ENCODE measurements at regions not wholly inside any gene's neighbourhood (a gene's known extent, or its start where the extent isn't known, plus 50 kb on each side); places are given as distances from the start of the nearest gene placed in this dataset.

DNA sequence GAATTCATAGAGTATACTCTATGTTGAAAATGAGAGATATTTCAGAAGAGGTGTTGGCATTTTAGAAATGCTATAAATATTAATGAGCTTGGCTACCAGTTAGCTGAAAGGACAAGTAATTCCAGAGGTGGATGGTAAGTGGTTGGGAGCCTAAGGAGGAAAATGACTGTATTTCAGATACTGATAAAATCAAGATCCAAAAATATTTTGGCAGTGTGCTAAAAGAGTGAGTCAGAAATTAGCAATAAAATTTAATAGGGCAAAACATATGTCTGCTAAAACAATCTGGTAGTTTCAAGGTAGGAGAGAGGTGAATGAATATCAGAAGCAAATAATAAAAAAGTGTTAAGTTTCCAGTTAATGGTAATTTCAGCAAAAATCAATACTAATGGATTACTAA is 1287.9 kb downstream of the CDH8 start:
- H3K27ac Mint-ChIP-seq, result no peak overlapping the region

DNA sequence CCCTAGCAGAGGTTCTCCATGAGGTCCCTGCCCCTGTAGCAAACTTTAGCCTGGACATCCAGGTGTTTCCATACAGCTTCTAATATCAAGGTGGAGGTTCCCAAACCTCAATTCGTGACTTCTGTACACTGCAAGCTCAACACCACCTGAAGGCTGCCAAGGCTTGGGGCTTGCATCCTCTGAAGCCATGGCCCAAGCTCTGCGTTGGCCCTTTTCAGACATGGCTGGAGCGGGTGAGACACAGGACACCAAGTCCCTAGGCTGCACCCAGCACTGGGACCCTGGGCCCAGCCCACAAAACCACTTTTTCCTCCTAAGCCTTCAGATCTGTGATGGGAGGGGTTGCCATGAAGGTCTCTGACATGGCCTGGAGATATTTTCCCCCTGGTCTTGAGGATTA is 1292.0 kb downstream of the CDH8 start:
- Mint-ChIP-seq H3K4me3 (no peak overlapping the region), H3K36me3 (ENCODE audit: low read depth) (no peaks in the 10 kb centered on the region), H3K9me3 (peaks cover 33% of the 10 kb centered on the region)

More for the DNA sequence above, 1287.9 kb downstream of the CDH8 start:
- Mint-ChIP-seq H3K36me3 (ENCODE audit: low read depth) (no peaks in the 10 kb centered on the region), H3K27me3 (no peaks in the 10 kb centered on the region), H3K4me1 (ENCODE audit: low read depth) (no peaks in the 10 kb centered on the region), H3K4me3 (no peak overlapping the region), H3K9me3 (peaks cover 29% of the 10 kb centered on the region)

DNA sequence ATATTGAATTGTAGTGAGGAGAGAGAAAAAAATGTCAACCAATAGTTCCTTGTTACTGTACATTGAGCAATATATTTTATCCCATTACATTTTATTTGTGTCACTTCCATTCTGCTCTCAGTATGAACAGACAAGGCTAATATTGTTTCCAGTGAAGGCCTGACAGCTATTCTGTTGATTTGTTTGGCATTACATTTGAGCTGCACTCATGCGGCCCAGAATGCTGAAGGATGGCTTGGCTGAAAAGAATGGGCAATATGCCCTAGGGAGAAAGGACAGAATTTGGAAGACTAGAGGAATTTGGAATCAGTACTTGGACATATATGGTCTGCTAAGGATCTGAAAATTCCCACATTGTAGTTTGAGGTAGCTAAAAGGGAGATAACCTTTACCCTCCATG is 1294.4 kb downstream of the CDH8 start:
- H3K36me3 Mint-ChIP-seq (ENCODE audit: low read depth), result no peaks in the 10 kb centered on the region
- peaks cover 24% of the 10 kb centered on the region for H3K9me3 Mint-ChIP-seq
- no peak overlapping the region for H3K27ac Mint-ChIP-seq

More for the DNA sequence above, 1292.0 kb downstream of the CDH8 start:
- no peaks in the 10 kb centered on the region for H3K27me3 Mint-ChIP-seq
- no peaks in the 10 kb centered on the region for H3K4me1 Mint-ChIP-seq (ENCODE audit: low read depth)
- no peak overlapping the region for H3K27ac Mint-ChIP-seq

DNA sequence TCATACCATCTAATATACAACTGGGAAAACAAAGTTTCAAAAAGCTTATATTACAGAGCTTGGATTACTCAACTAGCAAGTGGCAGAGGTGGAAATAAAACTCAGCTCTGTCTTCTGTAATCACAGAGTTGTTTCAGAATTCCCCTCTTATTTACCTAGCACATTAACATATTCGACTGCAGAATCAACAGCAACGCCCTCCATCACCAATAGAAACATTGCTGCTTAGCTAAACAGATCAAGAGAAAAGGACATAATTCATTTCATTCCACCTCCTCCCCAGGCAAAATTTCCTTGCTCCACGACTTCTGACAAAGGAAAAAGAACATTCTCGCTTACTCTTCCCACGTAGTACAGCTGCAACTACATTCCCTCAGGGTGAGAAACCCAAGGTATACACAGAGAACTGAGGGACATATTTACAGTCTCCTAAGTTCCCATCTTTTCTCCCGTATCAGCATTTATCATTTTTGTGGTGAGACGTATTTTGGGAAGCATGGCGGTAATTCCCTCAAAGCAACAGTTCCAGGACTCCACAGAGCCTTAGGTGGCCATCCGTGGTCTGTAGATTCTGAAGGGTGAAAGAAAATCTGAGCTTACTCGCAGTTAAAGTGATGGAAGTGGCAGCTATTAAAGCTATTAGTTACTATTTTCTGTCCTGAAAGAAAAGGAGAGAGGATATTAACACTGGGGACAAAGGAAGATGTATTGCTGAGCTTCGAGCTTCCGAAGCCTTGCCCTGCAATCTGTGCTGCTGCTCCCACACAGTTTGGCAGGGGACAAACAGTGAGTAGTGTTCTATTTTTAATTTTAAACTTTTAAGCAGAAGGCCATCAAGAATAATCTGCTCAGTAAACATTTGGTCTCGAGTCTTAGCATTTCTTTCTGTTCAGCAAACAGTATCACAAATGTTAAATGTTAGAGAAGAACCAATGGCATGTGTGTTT is 1296.2 kb downstream of the CDH8 start:
- H3K9me3 Mint-ChIP-seq, result peaks cover 24% of the 10 kb centered on the region
- no peak overlapping the region for H3K27ac Mint-ChIP-seq
- H3K4me1 Mint-ChIP-seq (ENCODE audit: low read depth), result no peaks in the 10 kb centered on the region
- H3K27me3 Mint-ChIP-seq, result no peaks in the 10 kb centered on the region
- H3K4me3 Mint-ChIP-seq, result no peak overlapping the region
- H3K36me3 Mint-ChIP-seq (ENCODE audit: low read depth), result no peaks in the 10 kb centered on the region

More for the DNA sequence above, 1294.4 kb downstream of the CDH8 start:
- no peaks in the 10 kb centered on the region for H3K4me1 Mint-ChIP-seq (ENCODE audit: low read depth)
- no peaks in the 10 kb centered on the region for H3K27me3 Mint-ChIP-seq
- no peak overlapping the region for H3K4me3 Mint-ChIP-seq

DNA sequence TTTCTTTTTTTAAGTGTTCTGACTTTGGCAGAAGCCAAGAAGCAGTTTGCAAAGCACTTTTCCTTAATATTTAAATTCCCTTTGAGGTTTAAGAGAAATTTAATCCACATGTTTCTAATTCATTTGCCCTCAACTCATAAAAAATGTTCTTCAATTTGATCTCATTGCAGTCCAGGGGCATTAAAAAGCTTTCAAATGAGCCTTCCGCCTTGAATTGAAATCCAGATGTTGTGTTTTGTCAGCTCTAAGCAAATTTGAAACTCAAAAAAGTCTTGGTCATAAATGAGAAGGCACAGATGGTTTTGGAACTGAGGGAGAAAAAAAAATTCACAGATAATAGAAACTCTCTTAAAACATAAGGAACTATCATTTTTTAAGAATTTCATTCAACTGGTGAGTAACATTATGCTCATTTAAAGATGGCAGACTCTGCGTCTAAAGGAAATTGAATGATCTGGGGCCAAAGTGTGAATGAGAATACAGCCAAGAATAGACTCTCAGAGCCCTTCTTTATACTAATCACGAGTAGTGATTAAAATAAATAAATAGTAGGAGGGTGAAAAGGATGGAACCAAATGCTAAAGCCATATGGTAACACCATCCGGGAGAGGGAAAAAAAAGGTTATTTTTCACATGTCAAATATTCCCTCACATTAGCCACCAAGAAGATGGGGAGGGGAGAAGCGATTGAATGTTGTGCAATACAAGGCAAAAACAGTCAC is 1304.7 kb downstream of the CDH8 start:
- H3K4me1 Mint-ChIP-seq (ENCODE audit: low read depth), result no peaks in the 10 kb centered on the region

DNA sequence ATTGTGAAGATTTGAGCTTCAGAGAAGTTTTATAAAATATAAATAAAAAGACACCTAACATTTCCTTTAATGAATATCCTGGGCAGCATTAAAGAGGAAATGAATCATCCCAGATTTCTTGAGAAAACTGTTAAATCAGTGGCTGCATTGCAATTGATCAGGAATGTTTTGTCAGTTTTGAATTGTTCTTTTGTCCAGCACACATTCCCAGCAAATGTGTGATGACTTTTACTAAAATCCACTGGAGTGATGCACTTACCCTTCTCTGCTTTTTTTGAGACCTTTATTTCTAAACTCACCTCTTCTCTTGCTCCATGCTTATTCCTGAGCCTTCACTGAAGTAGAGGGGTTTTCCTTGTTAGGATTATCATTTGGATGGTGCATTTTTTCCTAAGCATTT is 1307.2 kb downstream of the CDH8 start:
- H3K9me3 Mint-ChIP-seq, result peaks cover 12% of the 10 kb centered on the region
- H3K4me3 Mint-ChIP-seq, result no peak overlapping the region
- no peaks in the 10 kb centered on the region for H3K36me3 Mint-ChIP-seq (ENCODE audit: low read depth)
- H3K27me3 Mint-ChIP-seq, result no peaks in the 10 kb centered on the region
- no peaks in the 10 kb centered on the region for H3K4me1 Mint-ChIP-seq (ENCODE audit: low read depth)
- no peak overlapping the region for H3K27ac Mint-ChIP-seq

More for the DNA sequence above, 1304.7 kb downstream of the CDH8 start:
- peaks cover 15% of the 10 kb centered on the region for H3K9me3 Mint-ChIP-seq
- no peak overlapping the region for H3K4me3 Mint-ChIP-seq
- H3K27ac Mint-ChIP-seq, result no peak overlapping the region
- H3K27me3 Mint-ChIP-seq, result no peaks in the 10 kb centered on the region
- H3K36me3 Mint-ChIP-seq (ENCODE audit: low read depth), result no peaks in the 10 kb centered on the region

DNA sequence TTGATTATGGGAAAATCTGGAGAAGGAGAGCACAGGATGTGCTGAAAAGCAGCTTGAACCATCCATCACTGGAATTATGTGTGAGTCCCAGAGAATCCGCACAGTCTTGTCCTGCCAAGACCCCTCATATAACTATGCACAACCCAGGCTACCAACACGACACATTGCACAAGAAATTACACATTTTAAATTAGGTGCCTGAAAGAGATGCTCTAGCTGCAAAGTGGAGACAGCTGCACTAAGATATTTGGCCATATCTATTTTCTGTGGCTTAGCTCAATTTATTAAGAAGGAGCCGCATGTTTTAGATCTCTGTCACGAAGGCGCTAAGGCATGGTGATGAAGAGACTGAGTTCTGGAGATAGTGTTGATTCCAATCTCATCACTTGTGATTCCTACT is 1308.4 kb downstream of the CDH8 start:
- Mint-ChIP-seq H3K4me3 (no peak overlapping the region), H3K4me1 (ENCODE audit: low read depth) (no peaks in the 10 kb centered on the region), H3K36me3 (ENCODE audit: low read depth) (no peaks in the 10 kb centered on the region), H3K27ac (no peak overlapping the region), H3K9me3 (peaks cover 16% of the 10 kb centered on the region), H3K27me3 (no peaks in the 10 kb centered on the region)

DNA sequence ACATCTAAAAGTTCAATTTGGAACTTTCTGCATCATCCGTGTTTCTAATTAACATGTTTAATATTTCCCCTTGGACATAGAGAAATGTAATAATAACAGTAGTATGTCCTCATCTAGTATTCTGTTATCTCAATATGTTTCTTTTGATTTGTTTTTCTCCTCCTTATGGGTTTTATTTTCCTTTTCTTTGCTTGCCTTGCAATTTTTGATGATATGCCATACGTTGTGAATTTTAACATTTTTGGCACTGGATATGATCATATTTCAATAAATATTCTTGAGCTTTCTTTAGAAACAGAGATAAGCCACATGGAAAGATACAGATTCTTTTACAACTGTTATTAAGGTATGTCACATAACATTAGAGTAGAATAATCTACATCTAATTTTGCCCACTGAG is 1316.2 kb downstream of the CDH8 start:
- Mint-ChIP-seq H3K4me1 (ENCODE audit: low read depth) (no peaks in the 10 kb centered on the region), H3K27ac (no peak overlapping the region), H3K27me3 (no peaks in the 10 kb centered on the region), H3K36me3 (ENCODE audit: low read depth) (no peaks in the 10 kb centered on the region), H3K9me3 (peaks cover 27% of the 10 kb centered on the region), H3K4me3 (no peak overlapping the region)

DNA sequence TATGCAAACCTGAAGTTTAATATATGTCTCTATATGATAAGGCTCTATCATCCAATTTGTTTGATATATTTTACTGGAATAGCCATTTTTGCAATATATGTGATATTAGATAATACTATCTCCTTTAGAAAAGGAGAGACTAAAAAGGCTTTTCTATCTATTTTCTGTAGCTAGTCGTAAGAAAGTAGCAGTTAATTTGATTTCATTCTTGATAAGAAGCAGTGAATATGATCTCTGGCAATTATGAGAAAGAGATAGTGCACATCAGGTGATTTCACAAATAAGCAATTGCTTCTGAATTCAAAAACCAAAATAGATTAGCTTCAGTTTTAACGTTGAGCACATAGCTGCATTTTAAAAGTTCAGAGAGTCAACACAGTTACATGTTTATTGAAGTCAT is 1318.4 kb downstream of the CDH8 start:
- H3K4me1 Mint-ChIP-seq (ENCODE audit: low read depth), result no peaks in the 10 kb centered on the region
- no peak overlapping the region for H3K4me3 Mint-ChIP-seq
- peaks cover 28% of the 10 kb centered on the region for H3K9me3 Mint-ChIP-seq
- no peaks in the 10 kb centered on the region for H3K27me3 Mint-ChIP-seq
- no peak overlapping the region for H3K27ac Mint-ChIP-seq
- H3K36me3 Mint-ChIP-seq (ENCODE audit: low read depth), result no peaks in the 10 kb centered on the region

DNA sequence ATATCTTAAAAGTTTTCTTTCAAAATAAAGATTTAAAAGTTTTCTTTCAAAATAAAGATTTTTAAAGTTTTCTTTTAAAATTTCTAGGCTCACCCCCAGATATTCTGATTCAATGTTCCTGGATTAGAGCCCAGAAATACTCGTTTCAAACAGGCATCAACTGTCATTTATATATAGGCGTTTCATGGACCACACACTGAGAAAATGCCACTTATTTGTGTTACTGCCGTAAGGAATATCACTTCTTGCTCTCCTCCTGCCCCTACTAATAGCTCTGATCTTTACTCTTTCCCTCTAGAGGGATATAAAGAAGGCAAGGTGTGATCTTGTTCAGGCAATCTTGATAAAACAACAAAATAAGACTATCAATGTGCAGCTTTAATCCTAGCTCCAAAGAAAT is 1324.1 kb downstream of the CDH8 start:
- Mint-ChIP-seq H3K9me3 (peaks cover 14% of the 10 kb centered on the region), H3K27me3 (no peaks in the 10 kb centered on the region), H3K27ac (no peak overlapping the region)

DNA sequence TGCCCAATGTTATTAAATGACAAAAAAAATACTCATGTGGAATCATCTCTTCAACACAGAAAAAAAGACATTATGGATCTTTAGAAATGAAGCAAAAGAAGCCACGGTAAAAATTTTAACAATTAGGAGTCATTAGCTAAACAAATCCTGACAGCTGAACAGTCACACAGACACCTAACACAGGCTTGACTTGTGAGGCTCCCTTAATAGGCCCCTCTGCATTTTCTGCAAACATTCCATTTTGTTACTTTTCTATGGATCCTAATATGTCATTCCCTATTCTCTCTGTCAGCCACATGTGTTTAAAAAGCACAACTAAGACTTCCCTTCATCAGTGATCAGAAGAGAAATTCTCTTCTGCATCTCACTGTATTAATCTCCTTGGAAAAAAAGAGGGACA is 1331.5 kb downstream of the CDH8 start:
- H3K4me1 Mint-ChIP-seq (ENCODE audit: low read depth), result no peaks in the 10 kb centered on the region
- H3K9me3 Mint-ChIP-seq, result peaks cover 14% of the 10 kb centered on the region
- no peaks in the 10 kb centered on the region for H3K36me3 Mint-ChIP-seq (ENCODE audit: low read depth)
- H3K27me3 Mint-ChIP-seq, result no peaks in the 10 kb centered on the region
- H3K4me3 Mint-ChIP-seq, result no peak overlapping the region
- H3K27ac Mint-ChIP-seq, result no peak overlapping the region

More for the DNA sequence above, 1324.1 kb downstream of the CDH8 start:
- H3K4me1 Mint-ChIP-seq (ENCODE audit: low read depth), result no peaks in the 10 kb centered on the region
- H3K36me3 Mint-ChIP-seq (ENCODE audit: low read depth), result no peaks in the 10 kb centered on the region
- no peak overlapping the region for H3K4me3 Mint-ChIP-seq

DNA sequence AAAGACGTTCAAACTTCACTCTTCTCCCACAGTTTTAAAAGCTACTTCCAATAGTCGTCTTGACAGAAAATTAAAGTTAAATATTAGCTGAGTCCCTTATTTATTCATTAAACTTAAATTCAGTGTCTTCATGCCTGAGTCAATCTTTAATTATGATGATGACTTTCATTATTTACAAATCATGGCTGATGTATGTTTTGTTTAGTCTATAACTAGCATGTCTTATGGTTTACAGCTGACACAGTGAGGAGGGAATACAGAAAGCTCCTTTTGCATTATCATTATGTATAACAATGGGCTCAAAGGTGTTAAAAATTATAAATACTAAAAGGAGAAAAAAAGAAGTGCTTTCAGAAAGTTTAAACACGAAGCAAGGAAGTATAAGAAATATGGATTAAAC is 1333.1 kb downstream of the CDH8 start:
- Mint-ChIP-seq H3K27ac (no peak overlapping the region), H3K4me3 (no peak overlapping the region), H3K9me3 (peaks cover 14% of the 10 kb centered on the region), H3K27me3 (no peaks in the 10 kb centered on the region), H3K36me3 (ENCODE audit: low read depth) (no peaks in the 10 kb centered on the region), H3K4me1 (ENCODE audit: low read depth) (no peaks in the 10 kb centered on the region)

DNA sequence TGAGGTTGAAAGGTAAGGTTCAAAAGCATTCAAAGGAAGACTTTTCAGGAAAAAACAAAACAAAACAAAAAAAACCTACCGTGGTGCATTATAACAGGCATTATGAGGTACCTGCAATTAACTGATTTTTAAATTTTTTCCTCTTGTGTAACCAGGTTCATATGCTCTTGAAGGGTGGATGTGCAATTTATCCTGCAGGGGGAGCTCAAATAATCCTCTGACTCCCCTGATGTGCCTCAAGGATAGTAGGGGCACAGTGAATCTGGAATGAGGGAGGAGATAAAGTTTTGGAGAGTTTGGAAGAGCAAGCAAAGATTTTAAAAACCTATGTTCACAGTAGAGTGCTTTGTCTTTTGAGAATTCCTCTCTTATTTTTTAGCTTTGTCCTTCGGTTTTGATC is 1349.4 kb downstream of the CDH8 start:
- Mint-ChIP-seq H3K36me3 (ENCODE audit: low read depth) (no peaks in the 10 kb centered on the region), H3K27me3 (no peaks in the 10 kb centered on the region), H3K9me3 (peaks cover 21% of the 10 kb centered on the region), H3K27ac (no peak overlapping the region), H3K4me3 (no peak overlapping the region), H3K4me1 (ENCODE audit: low read depth) (no peaks in the 10 kb centered on the region)

DNA sequence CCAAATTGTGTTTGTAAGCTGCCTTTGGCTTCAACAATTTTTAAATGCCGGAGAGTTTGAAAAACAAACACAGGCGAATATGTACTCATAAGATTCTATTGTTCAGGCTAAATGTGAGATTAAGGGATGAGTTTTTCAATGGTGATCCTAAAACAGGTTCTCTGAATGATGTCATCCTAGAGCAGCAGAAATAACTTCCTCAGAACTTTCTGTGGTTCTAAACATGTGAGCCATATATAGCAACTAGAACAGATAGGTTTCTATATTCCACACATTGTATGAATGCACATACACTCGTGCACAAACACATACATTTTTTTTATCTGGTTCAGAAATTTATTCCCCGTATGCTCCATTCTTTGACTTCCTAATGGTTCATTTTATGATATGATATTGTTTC is 1352.2 kb downstream of the CDH8 start:
- Mint-ChIP-seq H3K9me3 (peaks cover 13% of the 10 kb centered on the region), H3K4me3 (no peak overlapping the region), H3K27ac (no peak overlapping the region), H3K36me3 (ENCODE audit: low read depth) (no peaks in the 10 kb centered on the region), H3K27me3 (no peaks in the 10 kb centered on the region), H3K4me1 (ENCODE audit: low read depth) (no peaks in the 10 kb centered on the region)

DNA sequence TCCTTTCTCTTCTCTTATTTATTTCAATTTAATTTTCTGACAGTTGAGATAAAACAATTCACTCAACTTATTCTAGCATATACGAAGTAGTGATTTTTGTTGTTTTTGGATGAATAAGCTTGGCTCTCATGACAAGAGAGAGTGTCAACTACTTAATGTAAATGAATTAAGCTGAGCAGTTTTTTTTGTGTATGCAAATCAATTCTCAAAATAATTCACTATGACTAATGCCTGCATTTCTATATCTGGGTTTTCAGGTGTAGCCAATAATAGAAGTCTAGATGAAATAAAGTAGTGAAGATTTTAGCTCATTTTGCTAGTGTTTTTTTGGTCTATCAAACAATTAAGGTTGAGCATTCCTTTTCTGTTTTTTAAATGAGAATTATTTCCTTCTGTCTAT is 1354.0 kb downstream of the CDH8 start:
- Mint-ChIP-seq H3K4me1 (ENCODE audit: low read depth) (no peaks in the 10 kb centered on the region), H3K36me3 (ENCODE audit: low read depth) (no peaks in the 10 kb centered on the region)

More for the DNA sequence above, 1354.0 kb downstream of the CDH8 start:
- Mint-ChIP-seq H3K9me3 (peaks cover 13% of the 10 kb centered on the region), H3K4me3 (no peak overlapping the region), H3K27me3 (no peaks in the 10 kb centered on the region), H3K27ac (no peak overlapping the region)
